Lung (tissue), 11 donors: ENCODE measurements at regions not wholly inside any gene's neighbourhood (a gene's known extent, or its start where the extent isn't known, plus 50 kb on each side); places are given as distances from the start of the nearest gene placed in this dataset.
A peak's percentile ranks its signal among the peaks of the same experiment; 100 is the strongest.

Experiments
- ATAC-seq: fragments of 200-7000 bp; cut with Tn5 transposase; one replicate; pipeline ENCODE4 v1.9.1; 2020; ENCODE audit warnings: moderate number of reproducible peaks; ENCODE audit not compliant: insufficient read depth, low FRiP score
- DNase-seq, 3 donors: peaks; one replicate each; pipeline ENCODE4 v3.0.0-alpha.2; 2013 to 2017
- H3K27ac ChIP-seq, 2 donors: one replicate each; pipeline ENCODE4 v1.5.1; 2013; ENCODE audit warnings: mild to moderate bottlenecking in 2 of 2, moderate library complexity in 2 of 2, control low read depth in 1 of 2, inconsistent platforms in 1 of 2, low read depth in 1 of 2, low read length in 1 of 2
- H3K27me3 ChIP-seq, 3 donors: one replicate each; pipeline ENCODE4 v1.5.1; 2013; ENCODE audit warnings: low read length in 2 of 3; ENCODE audit not compliant: control insufficient read depth in 3 of 3, insufficient read depth in 3 of 3
- H3K36me3 ChIP-seq, 4 donors: one replicate each; pipeline ENCODE4 v1.5.1; 2013; ENCODE audit warnings: low read length in 4 of 4, mild to moderate bottlenecking in 1 of 4, moderate library complexity in 1 of 4; ENCODE audit not compliant: control insufficient read depth in 4 of 4, insufficient read depth in 4 of 4
- H3K4me1 ChIP-seq, 5 donors: one replicate each; pipeline ENCODE4 v1.5.1; 2013; ENCODE audit warnings: low read length in 5 of 5, mild to moderate bottlenecking in 2 of 5, moderate library complexity in 1 of 5; ENCODE audit not compliant: control insufficient read depth in 5 of 5, insufficient read depth in 5 of 5
- H3K4me3 ChIP-seq: one replicate; pipeline ENCODE4 v1.5.1; 2013; ENCODE audit warnings: mild to moderate bottlenecking, control low read depth, moderate library complexity
- H3K9ac ChIP-seq, 2 donors: one replicate each; pipeline ENCODE4 v1.5.1; 2013; ENCODE audit warnings: low read length in 2 of 2, control low read depth in 1 of 2; ENCODE audit not compliant: insufficient read depth in 1 of 2
- H3K9me3 ChIP-seq, 4 donors: one replicate each; pipeline ENCODE4 v1.5.1; 2013; ENCODE audit warnings: low read length in 3 of 4, mild to moderate bottlenecking in 1 of 4, moderate library complexity in 1 of 4; ENCODE audit not compliant: control insufficient read depth in 4 of 4, insufficient read depth in 3 of 4
- CTCF ChIP-seq: IDR thresholded peaks from 2 replicates; pipeline ENCODE4 v1.5.1; 2012; ENCODE audit warnings: mild to moderate bottlenecking; ENCODE audit errors: control extremely low read depth, extremely low read depth
- WGBS, 2 donors: extraction: QIAGEN DNeasy Blood & Tissue Kit; methylation state at CpG; one replicate each; pipeline ENCODE4 v1.1.7; 2013; 5-methylcytosine and 5-hydroxymethylcytosine counted together
- donor health status: control.
- donor health status: control.
- donor health status: Bipolar disorder and iron deficiency.
- donor health status: healthy.
- donor health status: DM: yes; HTN: yes; CAD: no.

GRCh38 chr1:221227872-221228337 lies 348.7 kb downstream of the HLX start:
- DNase-seq = no peak
- peaks cover 0 to 12% (median 0%) of the 10 kb centered on the region in 5 donors for H3K4me1 ChIP-seq
- WGBS, 2 donors = 63 to 76% methylated on average over 11 of the region's 11 CpGs

GRCh38 chr1:221228594-221228993 lies 349.4 kb downstream of the HLX start:
- ATAC-seq (no peak), DNase-seq (no peak)
- H3K9me3 ChIP-seq = peaks cover 0 to 4% (median under 1%) of the 10 kb centered on the region in 4 donors
- no peak overlapping the region for H3K27ac ChIP-seq
- peaks cover 0 to 12% (median 0%) of the 10 kb centered on the region in 5 donors for H3K4me1 ChIP-seq
- WGBS, 2 donors = 18 to 25% methylated on average over 5 of the region's 5 CpGs
- H3K36me3 ChIP-seq = no peaks in the 10 kb centered on the region
- H3K4me3 ChIP-seq = no peak overlapping the region
- no peak overlapping the region for H3K9ac ChIP-seq
- no peak for TF ChIP-seq CTCF
- H3K27me3 ChIP-seq = no peaks in the 10 kb centered on the region

More at GRCh38 chr1:221227872-221228337, 348.7 kb downstream of the HLX start:
- Histone ChIP-seq H3K27ac (no peak overlapping the region), H3K9ac (no peak overlapping the region), H3K36me3 (no peaks in the 10 kb centered on the region), H3K4me3 (no peak overlapping the region), H3K9me3 (peaks cover 0 to 4% (median under 1%) of the 10 kb centered on the region in 4 donors), H3K27me3 (no peaks in the 10 kb centered on the region)
- TF ChIP-seq CTCF = no peak
- no peak for ATAC-seq

GRCh38 chr1:221230605-221231004 lies 351.4 kb downstream of the HLX start:
- Histone ChIP-seq H3K27ac (peak overlapping the region in 1 of 2 donors; percentile 45), H3K9ac (no peak overlapping the region), H3K4me1 (peaks cover 0 to 12% (median 0%) of the 10 kb centered on the region in 5 donors), H3K27me3 (no peaks in the 10 kb centered on the region), H3K9me3 (no peaks in the 10 kb centered on the region), H3K36me3 (no peaks in the 10 kb centered on the region), H3K4me3 (no peak overlapping the region)
- no peak for ATAC-seq
- TF ChIP-seq CTCF = no peak
- DNase-seq = peak in 2 of 3 donors; percentile 39 to 47
- WGBS, 2 donors = 41 to 69% methylated on average over 1 of the region's 1 CpG

GRCh38 chr1:221234791-221235190 lies 355.5 kb downstream of the HLX start:
- peak in 1 of 3 donors; percentile 40 for DNase-seq
- Histone ChIP-seq H3K9ac (no peak overlapping the region), H3K27me3 (no peaks in the 10 kb centered on the region), H3K4me1 (no peaks in the 10 kb centered on the region), H3K36me3 (no peaks in the 10 kb centered on the region), H3K27ac (no peak overlapping the region), H3K4me3 (no peak overlapping the region), H3K9me3 (peaks cover 0 to 2% (median 0%) of the 10 kb centered on the region in 4 donors)
- WGBS, 2 donors = 77 to 81% methylated on average over 2 of the region's 2 CpGs
- no peak for ATAC-seq
- TF ChIP-seq CTCF = no peak
